GM19023 (cell line): ENCODE measurements at regions not wholly inside any gene's neighbourhood (a gene's known extent, or its start where the extent isn't known, plus 50 kb on each side); places are given as distances from the start of the nearest gene placed in this dataset.
"Not testable (repeated sequence)": the region's sequence is repeated elsewhere in the genome, so short reads cannot be mapped to it uniquely, and the experiment has no call there.

ENCODE experiments used
- ATAC-seq: cut with Tn5 transposase; IDR thresholded peaks from one replicate; pipeline ENCODE4 v1.9.1; 2021; ENCODE audit warnings: mild to moderate bottlenecking, moderate library complexity; ENCODE audit not compliant: unreplicated experiment

GRCh38 chr14:53376064-53376463 is 222.9 kb upstream of the DDHD1 start:
- ATAC-seq: no peak

GRCh38 chr14:53375599-53375998 is 222.5 kb upstream of the DDHD1 start:
- ATAC-seq: no peak

GRCh38 chr14:53368711-53369201 is 215.6 kb upstream of the DDHD1 start:
- no peak for ATAC-seq

GRCh38 chr14:53368066-53368465 is 214.9 kb upstream of the DDHD1 start:
- no peak for ATAC-seq

GRCh38 chr14:53367644-53368026 is 214.5 kb upstream of the DDHD1 start:
- ATAC-seq: no peak

GRCh38 chr14:53365486-53366130 is 212.5 kb upstream of the DDHD1 start:
- no peak for ATAC-seq

GRCh38 chr14:53362916-53363315 is 209.8 kb upstream of the DDHD1 start:
- ATAC-seq: not testable (repeated sequence)

GRCh38 chr14:53360829-53361228 is 207.7 kb upstream of the DDHD1 start:
- no peak for ATAC-seq

GRCh38 chr14:53358166-53358565 is 205.0 kb upstream of the DDHD1 start:
- no peak for ATAC-seq

- ATAC-seq: no peak
Observed at GRCh38 chr14:53356361-53357150, 203.4 kb upstream of the DDHD1 start.

GRCh38 chr14:53355581-53356112 is 202.5 kb upstream of the DDHD1 start:
- ATAC-seq: no peak

- no peak for ATAC-seq
Observed at GRCh38 chr14:53354336-53354735, 201.2 kb upstream of the DDHD1 start.

GRCh38 chr14:53350866-53351265 is 197.7 kb upstream of the DDHD1 start:
- ATAC-seq: no peak

GRCh38 chr14:53350429-53350828 is 197.3 kb upstream of the DDHD1 start:
- ATAC-seq: no peak

GRCh38 chr14:53346988-53347387 is 193.9 kb upstream of the DDHD1 start:
- no peak for ATAC-seq

GRCh38 chr14:53341324-53341723 is 188.2 kb upstream of the DDHD1 start:
- ATAC-seq: no peak

- no peak for ATAC-seq
Observed at GRCh38 chr14:53338192-53338591, 185.1 kb upstream of the DDHD1 start.

GRCh38 chr14:53336729-53337128 is 183.6 kb upstream of the DDHD1 start:
- ATAC-seq: no peak

- no peak for ATAC-seq
Observed at GRCh38 chr14:53333809-53334208, 180.7 kb upstream of the DDHD1 start.

- no peak for ATAC-seq
Observed at GRCh38 chr14:53331921-53332320, 178.8 kb upstream of the DDHD1 start.

- ATAC-seq: no peak
Observed at GRCh38 chr14:53331247-53331646, 178.1 kb upstream of the DDHD1 start.

GRCh38 chr14:53330441-53330840 is 177.3 kb upstream of the DDHD1 start:
- no peak for ATAC-seq
